Neutrophil (primary cell): ENCODE measurements at regions not wholly inside any gene's neighbourhood (a gene's known extent, or its start where the extent isn't known, plus 50 kb on each side); places are given as distances from the start of the nearest gene placed in this dataset.

Experiments
- H3K27ac ChIP-seq: fragments of 200-600 bp; sonication (generic); 2 replicates; pipeline ENCODE4 v1.5.1; 2016; ENCODE audit warnings: mild to moderate bottlenecking, moderate library complexity
- H3K27me3 ChIP-seq: fragments of 200-600 bp; sonication (generic); 2 replicates; pipeline ENCODE4 v1.6.0; 2016; ENCODE audit warnings: mild to moderate bottlenecking
- H3K36me3 ChIP-seq: fragments of 200-600 bp; sonication (generic); 2 replicates; pipeline ENCODE4 v1.5.1; 2017
- H3K4me1 ChIP-seq, 2 experiments: fragments of 200-600 bp in 1 of 2; sonication (generic) in 1 of 2; 1 replicate in 1 of 2; 2 replicates in 1 of 2; pipeline versions ENCODE4 v1.5.1 to v1.6.1; 2013 to 2016; ENCODE audit warnings: low read depth in 1 of 2, low read length in 1 of 2, mild to moderate bottlenecking in 1 of 2, moderate library complexity in 1 of 2; ENCODE audit not compliant: control insufficient read depth in 1 of 2, insufficient read depth in 1 of 2
- H3K4me3 ChIP-seq, 2 experiments: fragments of 200-600 bp in 1 of 2; sonication (generic) in 1 of 2; 1 replicate in 1 of 2; 2 replicates in 1 of 2; pipeline ENCODE4 v1.5.1; 2013 to 2016; ENCODE audit warnings: low read depth in 1 of 2, low read length in 1 of 2, mild to moderate bottlenecking in 1 of 2, moderate library complexity in 1 of 2
- H3K9me3 ChIP-seq: fragments of 200-600 bp; sonication (generic); 2 replicates; pipeline ENCODE4 v1.5.1; 2016
- TF ChIP-seq, protein P1 (sequence below): fragments of 200-600 bp; sonication (generic); IDR thresholded peaks from 2 replicates; pipeline ENCODE4 v1.5.1; 2016; ENCODE audit warnings: antibody characterized with exemption

DNA sequence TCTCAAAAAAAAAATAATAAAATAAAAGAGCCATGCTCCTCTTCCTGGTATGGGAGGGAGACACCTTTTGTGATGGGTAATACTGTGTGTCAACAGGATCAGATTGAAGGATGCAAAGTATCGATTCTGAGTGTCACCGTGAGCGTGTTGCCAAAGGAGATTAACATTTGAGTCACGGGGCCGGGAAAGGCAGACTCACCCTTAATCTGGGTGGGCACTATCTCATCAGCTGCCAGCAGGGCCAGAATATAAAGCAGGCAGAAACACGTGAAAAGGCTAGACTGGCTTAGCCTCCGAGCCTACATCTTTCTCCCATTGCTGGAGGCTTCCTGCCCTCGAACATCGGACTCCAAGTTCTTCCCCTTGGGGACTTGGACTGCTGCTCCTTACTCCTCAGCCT is 95.4 kb downstream of the SHOX start:
- no peak overlapping the region for H3K4me3 ChIP-seq
- H3K27ac ChIP-seq: no peak overlapping the region
- H3K36me3 ChIP-seq: no peaks in the 10 kb centered on the region
- H3K9me3 ChIP-seq: peaks cover 4% of the 10 kb centered on the region
- TF ChIP-seq, protein P1, sequence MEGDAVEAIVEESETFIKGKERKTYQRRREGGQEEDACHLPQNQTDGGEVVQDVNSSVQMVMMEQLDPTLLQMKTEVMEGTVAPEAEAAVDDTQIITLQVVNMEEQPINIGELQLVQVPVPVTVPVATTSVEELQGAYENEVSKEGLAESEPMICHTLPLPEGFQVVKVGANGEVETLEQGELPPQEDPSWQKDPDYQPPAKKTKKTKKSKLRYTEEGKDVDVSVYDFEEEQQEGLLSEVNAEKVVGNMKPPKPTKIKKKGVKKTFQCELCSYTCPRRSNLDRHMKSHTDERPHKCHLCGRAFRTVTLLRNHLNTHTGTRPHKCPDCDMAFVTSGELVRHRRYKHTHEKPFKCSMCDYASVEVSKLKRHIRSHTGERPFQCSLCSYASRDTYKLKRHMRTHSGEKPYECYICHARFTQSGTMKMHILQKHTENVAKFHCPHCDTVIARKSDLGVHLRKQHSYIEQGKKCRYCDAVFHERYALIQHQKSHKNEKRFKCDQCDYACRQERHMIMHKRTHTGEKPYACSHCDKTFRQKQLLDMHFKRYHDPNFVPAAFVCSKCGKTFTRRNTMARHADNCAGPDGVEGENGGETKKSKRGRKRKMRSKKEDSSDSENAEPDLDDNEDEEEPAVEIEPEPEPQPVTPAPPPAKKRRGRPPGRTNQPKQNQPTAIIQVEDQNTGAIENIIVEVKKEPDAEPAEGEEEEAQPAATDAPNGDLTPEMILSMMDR: no peak
- H3K4me1 ChIP-seq: no peaks in the 10 kb centered on the region
- no peaks in the 10 kb centered on the region for H3K27me3 ChIP-seq

DNA sequence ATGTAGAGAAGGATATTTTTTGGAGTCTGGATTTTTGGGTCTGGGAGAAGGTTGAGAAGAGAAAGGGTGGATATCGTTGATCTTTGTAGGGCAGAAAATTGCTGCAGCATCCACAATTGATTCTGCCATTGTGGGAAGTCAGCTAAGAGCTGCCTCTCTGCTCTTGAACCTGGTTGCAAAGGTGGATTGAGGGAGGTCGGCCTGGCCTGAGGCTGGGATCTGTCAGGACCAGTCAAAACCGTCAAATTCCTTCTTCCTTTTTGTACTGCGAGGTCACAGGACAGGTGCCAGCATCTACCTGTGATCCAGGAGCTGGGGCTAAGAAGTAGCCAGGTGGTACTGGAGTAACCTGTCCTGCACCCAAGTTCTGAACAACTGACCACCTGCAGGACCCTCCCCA is 93.7 kb downstream of the SHOX start:
- TF ChIP-seq, protein P1: no peak
- peaks cover 4% of the 10 kb centered on the region for H3K9me3 ChIP-seq

DNA sequence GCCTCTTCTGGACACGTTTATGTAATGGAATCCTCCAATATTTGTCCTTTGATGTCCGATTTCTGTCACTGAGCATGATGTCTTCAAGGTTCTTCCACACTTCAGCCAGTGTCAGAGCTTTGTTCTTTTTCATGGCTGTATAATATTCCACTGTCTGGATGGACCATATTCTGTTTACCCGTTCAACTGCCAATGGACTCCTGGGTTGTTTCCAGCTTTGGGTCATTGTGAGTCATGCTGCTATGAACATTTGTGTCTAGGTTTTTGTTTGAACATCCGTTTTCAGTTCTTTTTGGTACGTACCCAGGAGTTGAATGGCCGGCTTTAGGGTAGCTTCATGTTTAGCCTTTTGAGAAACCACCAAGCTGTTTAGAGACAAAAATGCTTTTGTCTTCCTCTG is 93.2 kb downstream of the SHOX start:
- H3K9me3 ChIP-seq: peaks cover 4% of the 10 kb centered on the region
- H3K4me3 ChIP-seq: no peak overlapping the region
- TF ChIP-seq, protein P1: no peak

More for the DNA sequence above, 93.7 kb downstream of the SHOX start:
- H3K36me3 ChIP-seq: no peaks in the 10 kb centered on the region
- no peaks in the 10 kb centered on the region for H3K27me3 ChIP-seq
- no peaks in the 10 kb centered on the region for H3K4me1 ChIP-seq
- H3K4me3 ChIP-seq: no peak overlapping the region
- no peak overlapping the region for H3K27ac ChIP-seq

DNA sequence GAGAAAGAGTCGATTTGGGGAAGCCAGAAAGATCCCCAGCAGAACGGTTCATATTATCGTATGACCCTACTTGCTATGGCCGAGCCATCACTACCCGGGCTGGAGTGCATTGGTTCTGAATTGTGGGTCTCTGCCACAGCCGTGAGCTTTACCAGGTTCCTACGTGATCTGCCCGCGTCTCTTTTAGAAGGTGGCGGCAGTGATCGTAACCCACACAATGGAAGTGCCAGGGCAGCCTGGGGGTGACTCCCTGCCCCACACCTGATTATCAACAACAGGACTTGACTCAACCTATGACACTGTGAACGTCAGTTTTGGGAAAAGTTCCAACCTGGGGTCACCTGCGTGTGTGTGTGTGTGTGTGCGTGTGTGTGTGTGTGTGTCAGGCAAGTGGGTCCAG is 90.8 kb downstream of the SHOX start:
- Histone ChIP-seq H3K27ac (no peak overlapping the region), H3K9me3 (peaks cover 4% of the 10 kb centered on the region), H3K4me3 (no peak overlapping the region), H3K36me3 (no peaks in the 10 kb centered on the region), H3K4me1 (no peaks in the 10 kb centered on the region), H3K27me3 (no peaks in the 10 kb centered on the region)
- TF ChIP-seq, protein P1: no peak

More for the DNA sequence above, 93.2 kb downstream of the SHOX start:
- H3K27me3 ChIP-seq: no peaks in the 10 kb centered on the region
- H3K4me1 ChIP-seq: no peaks in the 10 kb centered on the region
- H3K27ac ChIP-seq: no peak overlapping the region
- H3K36me3 ChIP-seq: no peaks in the 10 kb centered on the region

DNA sequence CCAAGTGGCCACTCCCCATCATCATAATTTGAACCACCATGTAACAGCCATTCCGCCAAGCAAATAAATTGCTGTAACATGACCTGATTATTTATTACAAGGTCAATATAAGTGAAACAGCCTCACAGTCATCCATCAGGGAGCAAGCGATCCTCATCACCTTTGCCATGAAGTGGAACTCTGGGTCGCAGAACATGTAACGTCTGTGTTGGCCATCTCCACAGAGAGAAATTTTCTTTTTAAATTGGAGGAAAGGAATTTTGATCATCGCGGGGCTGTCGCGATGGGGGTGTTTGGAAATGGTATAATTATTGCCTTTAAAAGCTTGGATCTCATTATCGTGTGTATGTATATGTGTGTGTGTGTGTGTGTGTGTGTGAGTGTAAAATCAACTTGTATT is 90.2 kb downstream of the SHOX start:
- Histone ChIP-seq H3K27me3 (no peaks in the 10 kb centered on the region), H3K27ac (no peak overlapping the region), H3K4me3 (no peak overlapping the region), H3K4me1 (no peaks in the 10 kb centered on the region), H3K36me3 (no peaks in the 10 kb centered on the region), H3K9me3 (peaks cover 4% of the 10 kb centered on the region)
- TF ChIP-seq, protein P1: no peak

DNA sequence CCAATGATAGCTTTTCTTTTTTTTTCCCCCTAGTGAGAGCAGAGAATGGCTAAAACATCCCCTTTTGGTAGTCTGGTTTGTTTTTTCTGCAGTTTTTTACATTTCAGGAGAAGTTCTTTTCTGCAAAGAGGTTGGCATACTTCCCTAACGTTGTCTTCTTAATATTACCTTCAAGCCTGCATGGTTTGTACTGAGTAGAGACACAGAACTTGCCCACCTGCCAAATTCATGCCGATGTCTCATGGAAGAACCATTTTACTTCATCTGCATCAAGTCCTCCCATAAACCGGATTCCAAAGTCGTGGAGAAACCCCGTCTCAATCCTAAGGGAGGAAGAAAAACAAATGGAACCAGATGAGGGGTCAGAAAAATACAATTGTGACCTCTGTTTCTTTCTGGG is 89.7 kb downstream of the SHOX start:
- Histone ChIP-seq H3K4me3 (no peak overlapping the region), H3K27me3 (no peaks in the 10 kb centered on the region), H3K27ac (no peak overlapping the region), H3K36me3 (no peaks in the 10 kb centered on the region), H3K9me3 (peaks cover 4% of the 10 kb centered on the region), H3K4me1 (no peaks in the 10 kb centered on the region)
- TF ChIP-seq, protein P1: no peak
